ENCODE measurements at regions not wholly inside any gene's neighbourhood (a gene's known extent, or its start where the extent isn't known, plus 50 kb on each side); places are given as distances from the start of the nearest gene placed in this dataset.

DNA sequence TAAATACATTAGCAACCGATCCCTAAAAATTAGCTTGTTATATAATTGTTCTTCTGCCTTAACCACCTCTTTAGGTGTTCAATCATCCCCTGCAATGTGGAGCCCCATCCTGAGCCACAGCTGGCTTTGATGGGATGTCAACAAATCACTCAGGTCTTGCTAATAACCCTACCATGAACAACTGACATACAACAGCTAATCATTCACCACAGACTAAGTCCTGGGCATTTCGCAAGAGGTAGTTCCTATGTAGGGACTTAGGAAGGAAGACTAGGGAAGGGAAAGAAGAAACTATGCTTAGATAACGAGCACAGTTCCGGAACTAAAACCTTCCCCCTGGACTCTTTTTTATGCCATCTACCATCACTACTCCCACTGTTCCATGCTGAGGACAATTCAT, 63.6 kb upstream of the PTCHD1 start:
- DNase-seq: no peak
- H3K27ac ChIP-seq (ENCODE audit: low read length): no peak overlapping the region
- H3K9me3 ChIP-seq (replicated peaks; ENCODE audit: control insufficient read depth, low read depth, low read length): no peaks in the 10 kb centered on the region
- H3K27me3 ChIP-seq (ENCODE audit: control insufficient read depth, insufficient read depth, low read length): peaks cover 3% of the 10 kb centered on the region
- H3K36me3 ChIP-seq (ENCODE audit: control insufficient read depth, insufficient read depth, low read length): no peaks in the 10 kb centered on the region
- no peak overlapping the region for H3K4me3 ChIP-seq (ENCODE audit: low read length)
- H3K4me1 ChIP-seq (ENCODE audit: control insufficient read depth, insufficient read depth, low read length): no peaks in the 10 kb centered on the region
- WGBS (ENCODE audit: insufficient coverage): 58% methylated on average over 2 of the region's 4 CpGs

DNA sequence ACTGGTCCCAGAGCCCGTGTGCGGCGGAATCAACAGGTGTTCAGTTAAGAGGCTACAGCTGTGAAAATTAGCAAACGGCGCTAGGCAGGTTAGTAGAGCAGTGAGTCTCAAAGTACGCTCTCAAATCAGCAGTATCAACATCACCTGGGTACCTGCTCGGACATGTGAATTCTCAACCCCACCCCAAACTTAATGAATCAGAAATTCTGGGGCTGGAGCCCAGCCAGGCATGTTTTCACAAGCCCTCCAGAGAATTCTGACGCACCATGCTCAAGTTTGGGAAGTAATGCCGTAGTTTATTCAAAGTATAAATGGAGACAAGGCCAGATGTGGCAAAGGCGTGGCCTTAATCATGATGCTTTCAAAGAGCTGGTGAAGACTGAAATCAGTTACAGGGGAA, 58.2 kb upstream of the PTCHD1 start:
- no peak overlapping the region for H3K4me3 ChIP-seq (ENCODE audit: low read length)
- no peaks in the 10 kb centered on the region for H3K4me1 ChIP-seq (ENCODE audit: control insufficient read depth, insufficient read depth, low read length)
- no peaks in the 10 kb centered on the region for H3K9me3 ChIP-seq (replicated peaks; ENCODE audit: control insufficient read depth, low read depth, low read length)
- no peaks in the 10 kb centered on the region for H3K36me3 ChIP-seq (ENCODE audit: control insufficient read depth, insufficient read depth, low read length)
- peaks cover 16% of the 10 kb centered on the region for H3K27me3 ChIP-seq (ENCODE audit: control insufficient read depth, insufficient read depth, low read length)
- WGBS (ENCODE audit: insufficient coverage): 75% methylated on average over 9 of the region's 10 CpGs
- no peak for DNase-seq
- no peak overlapping the region for H3K27ac ChIP-seq (ENCODE audit: low read length)

All from muscle of leg (tissue), 3 donors.